Gastroesophageal sphincter (tissue), 4 donors: ENCODE measurements at regions not wholly inside any gene's neighbourhood (a gene's known extent, or its start where the extent isn't known, plus 50 kb on each side); places are given as distances from the start of the nearest gene placed in this dataset.
"Not testable (repeated sequence)": the region's sequence is repeated elsewhere in the genome, so short reads cannot be mapped to it uniquely, and the experiment has no call there.

Experiments
- ATAC-seq: fragments of 150-250 bp; one replicate; pipeline ENCODE4 v1.9.1; 2016; ENCODE audit warnings: mild to moderate bottlenecking, moderate library complexity
- H3K27ac ChIP-seq, 4 donors: fragments of 200-600 bp; sonication (generic) in 3 of 4; 1 replicate in 3 of 4; 2 replicates in 1 of 4; pipeline ENCODE4 v1.5.1; 2016 to 2019
- H3K27me3 ChIP-seq: fragments of 200-600 bp; sonication (generic); one replicate; pipeline ENCODE4 v1.5.1; 2019
- H3K36me3 ChIP-seq, 2 donors: fragments of 200-600 bp; sonication (generic); one replicate each; pipeline ENCODE4 v1.5.1; 2019; ENCODE audit warnings: control low read depth in 1 of 2
- H3K4me1 ChIP-seq, 3 donors: fragments of 200-600 bp; sonication (generic); 1 replicate in 2 of 3; 2 replicates in 1 of 3; pipeline ENCODE4 v1.5.1; 2016 to 2019; ENCODE audit warnings: control low read depth in 2 of 3
- H3K4me3 ChIP-seq, 2 donors: fragments of 200-600 bp; sonication (generic); one replicate each; pipeline ENCODE4 v1.5.1; 2019; ENCODE audit warnings: mild to moderate bottlenecking in 1 of 2, moderate library complexity in 1 of 2
- H3K9me3 ChIP-seq, 3 donors: fragments of 200-600 bp; sonication (generic); one replicate each; pipeline ENCODE4 v1.5.1; 2017 to 2019; ENCODE audit warnings: control low read depth in 2 of 3
- EP300 ChIP-seq: sonication (generic); formaldehyde crosslinking; IDR thresholded peaks from one replicate; pipeline ENCODE4 v1.6.1; 2017; ENCODE audit warnings: antibody characterized with exemption, mild to moderate bottlenecking
- POLR2A ChIP-seq, 2 donors: fragments of 450-650 bp; IDR thresholded peaks; one replicate each; pipeline ENCODE4 v1.6.1; 2017; ENCODE audit warnings: antibody characterized with exemption in 2 of 2, mild to moderate bottlenecking in 2 of 2, moderate library complexity in 1 of 2
- POLR2AphosphoS5 ChIP-seq: sonication (generic); formaldehyde crosslinking; IDR thresholded peaks from one replicate; pipeline ENCODE4 v1.6.1; 2017; ENCODE audit warnings: antibody characterized with exemption
- WGBS, 2 donors: methylation state at CpG; one replicate each; pipeline ENCODE4 v1.1.5; 2018; ENCODE audit warnings: low coverage in 1 of 2; 5-methylcytosine and 5-hydroxymethylcytosine counted together
- TF ChIP-seq, protein P1 (sequence below), 4 experiments: fragments of 200-600 bp in 2 of 4; fragments of 450-650 bp in 2 of 4; sonication (generic) in 1 of 4; IDR thresholded peaks; one replicate each; pipeline ENCODE4 v1.5.1; 2017 to 2019; ENCODE audit warnings: antibody characterized with exemption in 4 of 4, mild to moderate bottlenecking in 2 of 4, moderate library complexity in 2 of 4

DNA sequence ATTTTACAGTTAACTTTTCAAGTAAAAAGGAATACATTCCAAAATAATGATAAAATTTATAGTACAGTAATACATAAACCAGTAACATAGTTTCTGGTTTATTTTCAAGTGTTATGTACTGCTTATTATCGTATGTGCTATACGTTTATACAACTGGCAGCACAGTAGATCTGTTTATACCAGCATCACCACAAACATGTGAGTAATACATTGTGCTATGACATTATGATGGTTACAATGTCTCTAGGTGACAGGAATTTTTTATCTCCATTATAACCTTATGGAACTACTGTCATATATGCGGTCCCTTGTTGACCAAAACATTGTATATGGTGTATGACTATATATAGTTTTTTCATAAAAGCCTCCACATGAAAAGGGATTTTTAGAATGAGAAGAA lies 256.9 kb downstream of the ANKRD50 start:
- no peaks in the 10 kb centered on the region for H3K36me3 ChIP-seq
- ATAC-seq: no peak
- 92% methylated on average over 3 of the region's 3 CpGs for WGBS, 2 donors

DNA sequence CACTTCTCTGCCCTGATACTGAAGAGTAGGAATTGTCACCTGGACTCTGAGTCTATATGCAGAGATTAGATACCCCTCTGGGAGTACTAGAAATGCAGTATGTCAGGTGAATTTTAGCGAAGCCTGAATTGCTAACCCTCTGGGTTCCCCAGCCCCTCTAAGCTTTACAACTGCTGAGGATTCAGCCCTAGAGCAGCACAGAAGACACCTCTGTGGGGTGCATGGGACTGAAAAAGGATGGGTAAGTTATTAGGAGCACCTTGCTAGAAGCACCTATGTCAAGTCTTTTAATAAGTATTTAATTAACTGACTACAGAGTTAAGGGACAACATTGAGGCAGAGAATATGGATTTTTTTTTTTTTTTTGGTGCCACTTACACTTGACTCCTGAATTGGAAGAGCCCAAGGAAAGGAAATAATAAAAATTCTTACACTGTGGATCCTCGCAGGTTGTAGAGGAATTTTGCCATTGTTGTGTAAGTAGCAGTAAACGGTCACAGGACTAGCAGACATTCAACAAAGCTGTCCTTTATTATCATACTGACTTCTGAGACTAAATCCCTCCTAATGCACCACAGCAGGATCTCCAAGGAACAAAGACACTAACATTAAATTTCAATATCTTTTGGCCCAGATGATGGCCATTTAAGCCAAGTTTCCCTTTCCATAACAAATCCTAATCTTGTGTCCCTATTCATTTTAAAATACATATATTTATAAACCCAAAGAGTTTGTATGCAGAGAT lies 253.2 kb downstream of the ANKRD50 start:
- 43 to 100% methylated on average over 1 to 2 of the region's 3 CpGs for WGBS, 2 donors
- Histone ChIP-seq H3K4me1 (no peaks in the 10 kb centered on the region), H3K4me3 (no peak overlapping the region), H3K9me3 (peaks cover 0 to 29% (median 0%) of the 10 kb centered on the region in 3 donors), H3K27me3 (no peaks in the 10 kb centered on the region), H3K27ac (no peak overlapping the region), H3K36me3 (no peaks in the 10 kb centered on the region)
- ATAC-seq: no peak
- TF ChIP-seq, protein P1, sequence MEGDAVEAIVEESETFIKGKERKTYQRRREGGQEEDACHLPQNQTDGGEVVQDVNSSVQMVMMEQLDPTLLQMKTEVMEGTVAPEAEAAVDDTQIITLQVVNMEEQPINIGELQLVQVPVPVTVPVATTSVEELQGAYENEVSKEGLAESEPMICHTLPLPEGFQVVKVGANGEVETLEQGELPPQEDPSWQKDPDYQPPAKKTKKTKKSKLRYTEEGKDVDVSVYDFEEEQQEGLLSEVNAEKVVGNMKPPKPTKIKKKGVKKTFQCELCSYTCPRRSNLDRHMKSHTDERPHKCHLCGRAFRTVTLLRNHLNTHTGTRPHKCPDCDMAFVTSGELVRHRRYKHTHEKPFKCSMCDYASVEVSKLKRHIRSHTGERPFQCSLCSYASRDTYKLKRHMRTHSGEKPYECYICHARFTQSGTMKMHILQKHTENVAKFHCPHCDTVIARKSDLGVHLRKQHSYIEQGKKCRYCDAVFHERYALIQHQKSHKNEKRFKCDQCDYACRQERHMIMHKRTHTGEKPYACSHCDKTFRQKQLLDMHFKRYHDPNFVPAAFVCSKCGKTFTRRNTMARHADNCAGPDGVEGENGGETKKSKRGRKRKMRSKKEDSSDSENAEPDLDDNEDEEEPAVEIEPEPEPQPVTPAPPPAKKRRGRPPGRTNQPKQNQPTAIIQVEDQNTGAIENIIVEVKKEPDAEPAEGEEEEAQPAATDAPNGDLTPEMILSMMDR (IDR thresholded peaks at IDR 0.05): no peak
- TF ChIP-seq POLR2A (IDR thresholded peaks at IDR 0.05): no peak
- TF ChIP-seq EP300: no peak
- no peak for TF ChIP-seq POLR2AphosphoS5

More for the DNA sequence above, 256.9 kb downstream of the ANKRD50 start:
- H3K27me3 ChIP-seq: no peaks in the 10 kb centered on the region
- H3K9me3 ChIP-seq: peaks cover 0 to under 1% (median 0%) of the 10 kb centered on the region in 3 donors
- no peaks in the 10 kb centered on the region for H3K4me1 ChIP-seq
- TF ChIP-seq POLR2AphosphoS5 (no peak), POLR2A (IDR thresholded peaks at IDR 0.05) (no peak), EP300 (no peak)
- TF ChIP-seq, protein P1 (IDR thresholded peaks at IDR 0.05): no peak
- H3K27ac ChIP-seq: no peak overlapping the region
- no peak overlapping the region for H3K4me3 ChIP-seq

DNA sequence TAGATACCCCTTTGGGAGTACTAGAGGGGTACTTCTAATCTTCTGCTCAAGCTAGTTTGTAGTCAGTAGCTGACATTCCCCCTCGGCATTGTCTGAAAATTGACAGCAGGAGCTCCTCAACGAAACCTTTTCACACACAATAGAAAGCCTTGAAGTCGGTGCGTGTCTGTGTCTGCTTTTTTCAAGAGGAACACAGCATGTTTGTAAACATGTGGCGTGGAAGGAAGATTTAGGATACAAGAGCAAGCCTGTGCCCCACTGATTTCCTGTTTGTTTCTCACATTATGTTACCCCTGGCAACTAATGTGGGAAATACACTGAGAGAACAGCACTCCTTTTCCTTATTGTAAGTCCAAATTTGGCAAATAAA lies 252.6 kb downstream of the ANKRD50 start:
- no peak overlapping the region for H3K27ac ChIP-seq
- ATAC-seq: no peak
- H3K4me3 ChIP-seq: no peak overlapping the region
- no peaks in the 10 kb centered on the region for H3K36me3 ChIP-seq
- H3K4me1 ChIP-seq: no peaks in the 10 kb centered on the region
- H3K9me3 ChIP-seq: peaks cover 0 to 29% (median 0%) of the 10 kb centered on the region in 3 donors
- TF ChIP-seq POLR2AphosphoS5 (no peak), EP300 (no peak), POLR2A (IDR thresholded peaks at IDR 0.05) (no peak)
- TF ChIP-seq, protein P1 (IDR thresholded peaks at IDR 0.05): no peak
- H3K27me3 ChIP-seq: no peaks in the 10 kb centered on the region
- 29 to 70% methylated on average over 3 to 5 of the region's 5 CpGs for WGBS, 2 donors

DNA sequence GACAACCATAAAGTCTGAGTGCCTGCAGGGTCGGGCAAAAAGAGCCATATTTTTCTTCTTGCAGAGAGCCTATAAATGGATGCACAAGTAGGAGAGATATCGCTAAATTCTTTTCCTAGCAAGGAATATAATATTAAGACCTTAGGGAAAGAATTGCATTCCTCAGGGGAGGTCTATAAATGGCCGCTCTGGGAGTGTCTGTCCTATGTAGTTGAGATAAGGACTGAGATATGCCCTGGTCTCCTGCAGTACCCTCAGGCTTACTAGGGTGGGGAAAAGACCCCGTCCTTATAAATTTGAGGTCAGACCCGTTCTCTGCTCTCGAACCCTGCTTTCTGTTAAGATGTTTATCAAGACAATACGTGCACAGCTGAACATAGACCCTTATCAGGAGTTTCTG lies 250.9 kb downstream of the ANKRD50 start:
- not testable (repeated sequence) for H3K27me3 ChIP-seq, H3K27ac ChIP-seq, H3K4me1 ChIP-seq, ATAC-seq, H3K4me3 ChIP-seq, H3K36me3 ChIP-seq
- H3K9me3 ChIP-seq: peaks cover 0 to 29% (median 0%) of the 10 kb centered on the region in 3 donors
- WGBS, 2 donors: 90 to 98% methylated on average over 7 of the region's 7 CpGs

DNA sequence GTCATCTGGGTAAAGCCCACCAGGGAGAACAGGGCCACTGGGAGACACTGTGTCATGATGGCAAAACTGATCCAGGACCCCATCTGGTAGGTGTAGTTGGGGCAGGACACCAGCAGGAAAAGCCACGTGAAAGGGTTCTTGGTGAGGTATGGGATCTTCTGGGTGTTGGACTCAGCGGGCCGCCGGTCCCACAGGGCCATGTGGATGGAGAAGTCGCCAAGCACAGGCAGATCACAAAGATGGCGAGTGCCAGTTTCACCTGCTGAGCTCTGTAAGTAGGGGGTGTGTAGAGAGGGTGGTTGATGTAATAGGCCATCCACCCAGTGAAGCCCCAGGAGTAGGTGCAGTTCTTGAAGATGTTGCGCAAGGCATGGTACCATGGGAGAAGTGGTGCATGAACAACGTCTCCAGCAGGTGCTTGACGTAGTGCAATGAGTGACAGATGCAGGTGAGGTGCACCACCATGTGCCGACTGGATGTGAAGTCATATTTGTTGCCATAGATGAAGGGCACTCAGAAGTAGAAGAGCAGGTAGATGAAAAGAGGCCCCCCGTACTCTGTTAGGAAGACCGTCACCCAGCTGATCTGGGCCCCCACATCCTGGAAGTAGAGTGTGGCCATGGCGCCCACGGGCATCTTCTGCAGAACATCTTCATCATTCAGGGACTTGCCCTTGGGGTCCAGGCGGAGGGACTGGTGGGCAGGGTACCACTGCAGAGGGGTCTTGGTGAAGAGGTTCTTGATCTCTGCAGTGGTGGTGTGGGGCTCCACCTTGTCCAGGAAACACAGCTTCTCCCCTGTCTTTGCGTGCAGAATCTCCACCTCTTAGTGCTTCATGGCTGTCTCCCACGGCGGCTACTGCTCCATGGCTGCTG lies 249.3 kb downstream of the ANKRD50 start:
- Histone ChIP-seq H3K9me3 (peaks cover 0 to 29% (median 0%) of the 10 kb centered on the region in 3 donors), H3K36me3 (no peaks in the 10 kb centered on the region), H3K27ac (no peak overlapping the region), H3K4me3 (no peak overlapping the region), H3K4me1 (no peaks in the 10 kb centered on the region), H3K27me3 (no peaks in the 10 kb centered on the region)
- ATAC-seq: peak; percentile 13
- WGBS, 2 donors: 96 to 100% methylated on average over 3 to 15 of the region's 18 CpGs
- TF ChIP-seq POLR2AphosphoS5 (no peak), POLR2A (IDR thresholded peaks at IDR 0.05) (no peak), EP300 (no peak)
- TF ChIP-seq, protein P1 (IDR thresholded peaks at IDR 0.05): no peak
